Transverse colon (tissue), 4 donors: ENCODE measurements at regions not wholly inside any gene's neighbourhood (a gene's known extent, or its start where the extent isn't known, plus 50 kb on each side); places are given as distances from the start of the nearest gene placed in this dataset.

ENCODE experiments used
- DNase-seq: peaks from one replicate; pipeline ENCODE4 v3.0.0-alpha.2; 2019
- H3K27ac ChIP-seq, 4 donors: fragments of 200-600 bp; sonication (generic); 2 replicates each; pipeline ENCODE4 v1.5.1; 2016 to 2018; ENCODE audit warnings: inconsistent platforms in 4 of 4
- H3K27me3 ChIP-seq: fragments of 200-600 bp; sonication (generic); 2 replicates; pipeline ENCODE4 v1.5.1; 2017; ENCODE audit warnings: inconsistent platforms
- H3K36me3 ChIP-seq, 4 donors: fragments of 200-600 bp; sonication (generic); 2 replicates each; pipeline ENCODE4 v1.5.1; 2017 to 2019; ENCODE audit warnings: inconsistent platforms in 4 of 4
- H3K4me1 ChIP-seq, 4 donors: fragments of 200-600 bp; sonication (generic); 2 replicates each; pipeline ENCODE4 v1.5.1; 2017 to 2020; ENCODE audit warnings: inconsistent platforms in 4 of 4
- H3K4me3 ChIP-seq, 4 donors: fragments of 200-600 bp; sonication (generic); 1 replicate in 1 of 4; 2 replicates in 3 of 4; pipeline versions ENCODE4 v1.5.1 to v1.6.1; 2017 to 2019; ENCODE audit warnings: inconsistent platforms in 4 of 4
- H3K9me3 ChIP-seq, 2 donors: fragments of 200-600 bp; sonication (generic); 2 replicates each; pipeline ENCODE4 v1.5.1; 2017 to 2019; ENCODE audit warnings: inconsistent platforms in 2 of 2
- CTCF ChIP-seq, 5 experiments: fragments of 200-600 bp in 3 of 5; fragments of 450-650 bp in 2 of 5; sonication (generic) in 3 of 5; IDR thresholded peaks; 1 replicate in 2 of 5; 2 replicates in 3 of 5; pipeline ENCODE4 v1.5.1; 2016 to 2017; ENCODE audit warnings: antibody characterized with exemption in 5 of 5, inconsistent platforms in 3 of 5, mild to moderate bottlenecking in 2 of 5, moderate library complexity in 1 of 5
- EP300 ChIP-seq: sonication (generic); formaldehyde crosslinking; IDR thresholded peaks from one replicate; pipeline ENCODE4 v1.6.1; 2017; ENCODE audit warnings: antibody characterized with exemption, low read depth
- POLR2A ChIP-seq: fragments of 450-650 bp; IDR thresholded peaks from one replicate; pipeline ENCODE4 v1.6.1; 2016; ENCODE audit warnings: antibody characterized with exemption, mild to moderate bottlenecking, moderate library complexity
- POLR2AphosphoS5 ChIP-seq, 3 donors: sonication (generic); formaldehyde crosslinking; IDR thresholded peaks; one replicate each; pipeline ENCODE4 v1.6.1; 2016; ENCODE audit warnings: antibody characterized with exemption in 3 of 3
- WGBS, 2 donors: methylation state at CpG; one replicate each; pipeline ENCODE4 v1.1.5; 2018; ENCODE audit warnings: low coverage in 1 of 2; 5-methylcytosine and 5-hydroxymethylcytosine counted together
- in situ Hi-C, 4 donors: fragments of 200-750 bp; cut with MboI; loops; one replicate each; pipeline versions ENCODE4 v1.15.0 to v1.15.1; 2017; ENCODE audit warnings: low sequenced_read_pairs in 3 of 4, low pct_ligation_motif_present in 1 of 4, low pct_unique_long_range_greater_than_20kb in 1 of 4
- intact Hi-C: fragments of 100-400 bp; cut with DNase I; formaldehyde crosslinking; loops from one replicate; pipeline ENCODE4 v1.15.1; 2023; ENCODE audit warnings: low total_unique reads

DNA sequence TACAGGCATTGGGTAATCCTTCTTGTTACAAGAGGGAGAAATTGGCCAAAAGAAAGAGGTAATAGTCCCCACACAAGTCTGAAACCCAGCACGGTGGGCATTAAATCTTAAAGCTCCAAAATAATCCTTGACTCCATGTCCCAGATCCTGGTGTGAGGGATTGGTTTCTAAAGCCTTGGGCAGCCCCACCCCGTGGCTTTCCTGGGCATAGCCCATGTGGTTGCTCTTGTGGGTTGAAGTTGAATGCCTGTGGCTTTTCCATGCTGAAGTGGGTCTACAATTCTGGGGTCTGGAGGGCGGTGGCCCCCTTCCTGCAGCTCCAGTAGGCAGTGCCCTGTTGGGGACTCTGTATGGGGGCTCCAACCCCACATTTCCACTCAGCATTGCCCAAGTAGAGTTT lies 91.8 kb upstream of the LARP1 start:
- H3K4me1 ChIP-seq = no peaks in the 10 kb centered on the region
- TF ChIP-seq POLR2A (no peak), POLR2AphosphoS5 (IDR thresholded peaks at IDR 0.05) (no peak), CTCF (IDR thresholded peaks at IDR 0.05) (no peak), EP300 (no peak)
- 71% methylated on average over 3 of the region's 3 CpGs; no CpG with 5 or more reads in 1 of the 2 donors for WGBS, 2 donors
- intact Hi-C loops = no loop called here
- H3K27me3 ChIP-seq = no peaks in the 10 kb centered on the region
- H3K36me3 ChIP-seq = no peaks in the 10 kb centered on the region
- DNase-seq = no peak
- no peak overlapping the region for H3K4me3 ChIP-seq
- in situ Hi-C loops = no loop called here
- H3K27ac ChIP-seq = no peak overlapping the region
- peaks cover 4 to 7% of the 10 kb centered on the region in 2 donors for H3K9me3 ChIP-seq

- TF ChIP-seq POLR2A (no peak), POLR2AphosphoS5 (IDR thresholded peaks at IDR 0.05) (no peak), EP300 (no peak), CTCF (IDR thresholded peaks at IDR 0.05) (no peak)
- Histone ChIP-seq H3K27ac (peak overlapping the region in 3 of 4 donors; percentile 31 to 42 (median 33)), H3K4me3 (peak overlapping the region in 1 of 4 donors; percentile 2), H3K27me3 (no peaks in the 10 kb centered on the region), H3K36me3 (no peaks in the 10 kb centered on the region), H3K4me1 (peaks cover 6 to 26% (median 16%) of the 10 kb centered on the region in 4 donors), H3K9me3 (no peaks in the 10 kb centered on the region)
- WGBS, 2 donors = 45 to 56% methylated on average over 13 of the region's 13 CpGs
- intact Hi-C loops = loop anchor here (5.0 kb wide), 1 partner anchor 158 kb away; no protein-coding TSS in a partner anchor
- in situ Hi-C loops = loop anchor here in 1 of 4 donors (10.0 kb wide), 1 partner anchor 150 kb away; no protein-coding TSS in a partner anchor
- DNase-seq = no peak
Observed at GRCh38 chr5:154654486-154655371, 100.4 kb upstream of the LARP1 start.

DNA sequence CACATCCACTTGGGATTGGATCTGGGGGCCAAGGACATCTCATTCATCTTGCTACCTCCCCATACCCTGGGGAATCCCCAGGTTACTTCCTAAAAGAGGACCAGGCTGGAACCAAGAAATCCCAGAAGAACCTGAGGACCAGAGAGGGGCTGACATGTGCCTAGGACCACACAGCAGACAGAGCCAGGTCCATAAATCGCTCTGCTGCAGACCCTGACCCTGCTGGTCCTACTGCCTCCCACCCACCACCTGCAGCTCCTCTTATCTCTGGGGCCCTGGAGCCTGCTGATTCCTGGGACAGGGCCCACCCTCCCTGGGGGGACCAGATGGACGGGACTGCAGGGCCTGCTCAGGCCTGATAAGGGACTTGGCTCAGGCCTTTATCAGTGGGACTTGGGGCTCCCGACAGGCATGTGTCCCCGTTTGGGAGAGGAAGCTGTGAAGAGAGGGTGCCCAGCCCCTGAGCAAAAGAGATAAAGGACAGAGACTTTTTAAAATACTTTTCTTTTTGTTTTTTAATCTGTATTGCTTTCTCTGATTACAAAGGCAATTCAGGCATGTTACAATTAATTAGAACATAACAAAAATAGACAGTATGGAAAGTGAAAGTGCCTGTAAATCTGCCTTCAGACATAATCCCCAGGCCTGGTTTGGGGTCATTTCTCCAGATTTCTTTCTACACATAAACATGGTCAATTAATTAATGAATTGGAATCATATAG lies 101.3 kb upstream of the LARP1 start:
- H3K27me3 ChIP-seq = no peaks in the 10 kb centered on the region
- H3K4me1 ChIP-seq = peaks cover 6 to 26% (median 16%) of the 10 kb centered on the region in 4 donors
- TF ChIP-seq EP300 (no peak), POLR2A (no peak), CTCF (IDR thresholded peaks at IDR 0.05) (no peak), POLR2AphosphoS5 (IDR thresholded peaks at IDR 0.05) (no peak)
- H3K36me3 ChIP-seq = no peaks in the 10 kb centered on the region
- intact Hi-C loops (loop anchor here (5.0 kb wide), 1 partner anchor 158 kb away; no protein-coding TSS in a partner anchor), in situ Hi-C loops (loop anchor here in 1 of 4 donors (10.0 kb wide), 1 partner anchor 151 kb away; no protein-coding TSS in a partner anchor)
- DNase-seq = no peak
- H3K4me3 ChIP-seq = peak overlapping the region in 1 of 4 donors; percentile 2
- peak overlapping the region in 3 of 4 donors; percentile 31 to 42 (median 33) for H3K27ac ChIP-seq
- no peaks in the 10 kb centered on the region for H3K9me3 ChIP-seq
- 43% methylated on average over 4 of the region's 4 CpGs; no CpG with 5 or more reads in 1 of the 2 donors for WGBS, 2 donors

- TF ChIP-seq POLR2A (no peak), POLR2AphosphoS5 (IDR thresholded peaks at IDR 0.05) (no peak), EP300 (no peak), CTCF (IDR thresholded peaks at IDR 0.05) (no peak)
- 68% methylated on average over 3 of the region's 3 CpGs; no CpG with 5 or more reads in 1 of the 2 donors for WGBS, 2 donors
- intact Hi-C loops (loop anchor here (5.0 kb wide), 1 partner anchor 159 kb away; no protein-coding TSS in a partner anchor), in situ Hi-C loops (loop anchor here in 1 of 4 donors (10.0 kb wide), 1 partner anchor 151 kb away; no protein-coding TSS in a partner anchor)
- Histone ChIP-seq H3K4me3 (no peak overlapping the region), H3K36me3 (no peaks in the 10 kb centered on the region), H3K4me1 (peaks cover 6 to 26% (median 16%) of the 10 kb centered on the region in 4 donors), H3K27me3 (no peaks in the 10 kb centered on the region), H3K27ac (peak overlapping the region in 2 of 4 donors; percentile 31 to 42), H3K9me3 (no peaks in the 10 kb centered on the region)
- peak; percentile 32 for DNase-seq
Observed at GRCh38 chr5:154653418-154653763, 101.8 kb upstream of the LARP1 start.
